SJCRH30 (cell line): ENCODE measurements at regions not wholly inside any gene's neighbourhood (a gene's known extent, or its start where the extent isn't known, plus 50 kb on each side); places are given as distances from the start of the nearest gene placed in this dataset.

Source experiments
- DNase-seq, 2 experiments: peaks; one replicate each; pipeline ENCODE4 v3.0.0-alpha.2; 2015 to 2020
- H3K27ac ChIP-seq: fragments of 250-450 bp; sonication (Bioruptor Pico); 2 replicates; pipeline ENCODE4 v1.5.1; 2020; ENCODE audit warnings: mild to moderate bottlenecking, moderate library complexity
- H3K27me3 ChIP-seq: fragments of 250-450 bp; sonication (Bioruptor Pico); 2 replicates; pipeline ENCODE4 v1.5.1; 2020; ENCODE audit warnings: mild to moderate bottlenecking, moderate library complexity
- H3K36me3 ChIP-seq: fragments of 250-450 bp; sonication (Bioruptor Pico); 2 replicates; pipeline ENCODE4 v1.5.1; 2020; ENCODE audit warnings: mild to moderate bottlenecking, moderate library complexity
- H3K4me1 ChIP-seq: fragments of 250-450 bp; sonication (Bioruptor Pico); 2 replicates; pipeline ENCODE4 v1.5.1; 2020; ENCODE audit warnings: mild to moderate bottlenecking, moderate library complexity
- H3K4me3 ChIP-seq: fragments of 250-450 bp; sonication (Bioruptor Pico); 2 replicates; pipeline ENCODE4 v1.5.1; 2020; ENCODE audit warnings: mild to moderate bottlenecking, moderate library complexity
- H3K9me3 ChIP-seq: fragments of 250-450 bp; sonication (Bioruptor Pico); replicated peaks from 2 replicates; pipeline ENCODE4 v1.5.1; 2020; ENCODE audit warnings: mild to moderate bottlenecking, moderate library complexity

- Histone ChIP-seq H3K27me3 (no peaks in the 10 kb centered on the region), H3K36me3 (no peaks in the 10 kb centered on the region), H3K4me1 (peaks cover 17% of the 10 kb centered on the region), H3K4me3 (no peak overlapping the region), H3K9me3 (no peaks in the 10 kb centered on the region), H3K27ac (no peak overlapping the region)
- DNase-seq, result no peak
These were observed 99.8 kb downstream of the TES start for GRCh38 chr7:116310141-116310540.

GRCh38 chr7:116311259-116311658 is 100.9 kb downstream of the TES start:
- DNase-seq, result no peak

GRCh38 chr7:116311816-116312471 is 101.6 kb downstream of the TES start:
- no peaks in the 10 kb centered on the region for H3K36me3 ChIP-seq
- DNase-seq, result no peak
- H3K27ac ChIP-seq, result no peak overlapping the region
- H3K4me1 ChIP-seq, result peaks cover 29% of the 10 kb centered on the region
- H3K4me3 ChIP-seq, result no peak overlapping the region
- H3K9me3 ChIP-seq, result no peaks in the 10 kb centered on the region
- H3K27me3 ChIP-seq, result no peaks in the 10 kb centered on the region

More at GRCh38 chr7:116311259-116311658, 100.9 kb downstream of the TES start:
- Histone ChIP-seq H3K36me3 (no peaks in the 10 kb centered on the region), H3K27ac (no peak overlapping the region), H3K27me3 (no peaks in the 10 kb centered on the region), H3K9me3 (no peaks in the 10 kb centered on the region), H3K4me1 (peaks cover 24% of the 10 kb centered on the region), H3K4me3 (no peak overlapping the region)

GRCh38 chr7:116315293-116315692 is 105.0 kb downstream of the TES start:
- no peaks in the 10 kb centered on the region for H3K36me3 ChIP-seq
- peaks cover 35% of the 10 kb centered on the region for H3K4me1 ChIP-seq
- no peak overlapping the region for H3K27ac ChIP-seq
- no peak overlapping the region for H3K4me3 ChIP-seq
- no peaks in the 10 kb centered on the region for H3K27me3 ChIP-seq
- peak in 1 of 2 experiments; percentile 26 for DNase-seq
- H3K9me3 ChIP-seq, result no peaks in the 10 kb centered on the region

GRCh38 chr7:116315803-116316202 is 105.5 kb downstream of the TES start:
- H3K36me3 ChIP-seq, result no peaks in the 10 kb centered on the region
- H3K4me1 ChIP-seq, result peaks cover 35% of the 10 kb centered on the region
- DNase-seq, result peak in 1 of 2 experiments; percentile 18
- no peak overlapping the region for H3K4me3 ChIP-seq
- H3K27me3 ChIP-seq, result no peaks in the 10 kb centered on the region
- no peaks in the 10 kb centered on the region for H3K9me3 ChIP-seq
- H3K27ac ChIP-seq, result peak overlapping the region; percentile 97

GRCh38 chr7:116316838-116317628 is 106.7 kb downstream of the TES start:
- peak; percentile 89 to 96 for DNase-seq
- H3K27ac ChIP-seq, result peak overlapping the region; percentile 97
- no peaks in the 10 kb centered on the region for H3K36me3 ChIP-seq
- H3K27me3 ChIP-seq, result no peaks in the 10 kb centered on the region
- peak overlapping the region; percentile 39 for H3K4me3 ChIP-seq
- peaks cover 47% of the 10 kb centered on the region for H3K4me1 ChIP-seq
- H3K9me3 ChIP-seq, result no peaks in the 10 kb centered on the region

GRCh38 chr7:116317907-116318306 is 107.6 kb downstream of the TES start:
- DNase-seq, result peak; percentile 30 to 40
- peak overlapping the region; percentile 97 for H3K27ac ChIP-seq
- no peak overlapping the region for H3K4me3 ChIP-seq
- peaks cover 56% of the 10 kb centered on the region for H3K4me1 ChIP-seq
- no peaks in the 10 kb centered on the region for H3K9me3 ChIP-seq
- no peaks in the 10 kb centered on the region for H3K36me3 ChIP-seq
- H3K27me3 ChIP-seq, result no peaks in the 10 kb centered on the region

- Histone ChIP-seq H3K4me1 (peaks cover 32% of the 10 kb centered on the region), H3K27ac (peak overlapping the region; percentile 2), H3K9me3 (no peaks in the 10 kb centered on the region), H3K4me3 (no peak overlapping the region), H3K27me3 (no peaks in the 10 kb centered on the region), H3K36me3 (no peaks in the 10 kb centered on the region)
- peak; percentile 16 to 68 for DNase-seq
These were observed 112.2 kb downstream of the TES start for GRCh38 chr7:116322541-116322940.

GRCh38 chr7:116324582-116324981 is 114.2 kb downstream of the TES start:
- Histone ChIP-seq H3K36me3 (no peaks in the 10 kb centered on the region), H3K9me3 (no peaks in the 10 kb centered on the region), H3K27ac (no peak overlapping the region), H3K4me1 (peaks cover 23% of the 10 kb centered on the region), H3K4me3 (no peak overlapping the region), H3K27me3 (no peaks in the 10 kb centered on the region)
- no peak for DNase-seq

- Histone ChIP-seq H3K4me3 (no peak overlapping the region), H3K36me3 (no peaks in the 10 kb centered on the region), H3K27me3 (no peaks in the 10 kb centered on the region), H3K27ac (no peak overlapping the region), H3K9me3 (no peaks in the 10 kb centered on the region), H3K4me1 (peaks cover 23% of the 10 kb centered on the region)
- no peak for DNase-seq
These were observed 115.2 kb downstream of the TES start for GRCh38 chr7:116325517-116325916.

- peaks cover 10% of the 10 kb centered on the region for H3K4me1 ChIP-seq
- no peaks in the 10 kb centered on the region for H3K36me3 ChIP-seq
- DNase-seq, result no peak
- H3K27ac ChIP-seq, result no peak overlapping the region
- no peak overlapping the region for H3K4me3 ChIP-seq
- H3K9me3 ChIP-seq, result 0 out of 2 replicates have a peak, but pooled peaks cover 5% of the 10 kb centered on the region
- H3K27me3 ChIP-seq, result no peaks in the 10 kb centered on the region
These were observed 116.8 kb downstream of the TES start for GRCh38 chr7:116327135-116327534.

- Histone ChIP-seq H3K4me3 (no peak overlapping the region), H3K36me3 (no peaks in the 10 kb centered on the region), H3K4me1 (peaks cover 4% of the 10 kb centered on the region), H3K27ac (no peak overlapping the region), H3K9me3 (0 out of 2 replicates have a peak, but pooled peaks cover 5% of the 10 kb centered on the region), H3K27me3 (no peaks in the 10 kb centered on the region)
- peak; percentile 16 to 30 for DNase-seq
These were observed 117.4 kb downstream of the TES start for GRCh38 chr7:116327752-116328151.

GRCh38 chr7:116328161-116328560 is 117.8 kb downstream of the TES start:
- DNase-seq, result no peak
- Histone ChIP-seq H3K4me1 (no peaks in the 10 kb centered on the region; the same call in 1 of the 2 replicates), H3K27me3 (no peaks in the 10 kb centered on the region), H3K27ac (no peak overlapping the region), H3K9me3 (0 out of 2 replicates have a peak, but pooled peaks cover 5% of the 10 kb centered on the region), H3K36me3 (no peaks in the 10 kb centered on the region), H3K4me3 (no peak overlapping the region)

GRCh38 chr7:116329686-116330503 is 119.6 kb downstream of the TES start:
- Histone ChIP-seq H3K27ac (no peak overlapping the region), H3K36me3 (no peaks in the 10 kb centered on the region), H3K27me3 (no peaks in the 10 kb centered on the region), H3K9me3 (0 out of 2 replicates have a peak, but pooled peaks cover 5% of the 10 kb centered on the region), H3K4me1 (no peaks in the 10 kb centered on the region), H3K4me3 (no peak overlapping the region)
- DNase-seq, result no peak

- DNase-seq, result no peak
- H3K4me1 ChIP-seq, result no peaks in the 10 kb centered on the region
- no peak overlapping the region for H3K4me3 ChIP-seq
- H3K27me3 ChIP-seq, result no peaks in the 10 kb centered on the region
- no peaks in the 10 kb centered on the region for H3K36me3 ChIP-seq
- no peak overlapping the region for H3K27ac ChIP-seq
- H3K9me3 ChIP-seq, result 0 out of 2 replicates have a peak, but pooled peaks cover 5% of the 10 kb centered on the region
These were observed 120.7 kb downstream of the TES start for GRCh38 chr7:116331020-116331419.
